Rectal smooth muscle tissue (tissue), 1 donor: ENCODE measurements at regions not wholly inside any gene's neighbourhood (a gene's known extent, or its start where the extent isn't known, plus 50 kb on each side); places are given as distances from the start of the nearest gene placed in this dataset.

ENCODE experiments used
- H3K27ac ChIP-seq: one replicate; pipeline ENCODE4 v1.7.0; 2013; ENCODE audit warnings: low read depth, low read length, inconsistent platforms
- H3K27me3 ChIP-seq: one replicate; pipeline ENCODE4 v1.7.0; 2013; ENCODE audit warnings: low read length; ENCODE audit not compliant: control insufficient read depth, insufficient read depth
- H3K36me3 ChIP-seq: one replicate; pipeline ENCODE4 v1.7.0; 2013; ENCODE audit warnings: low read length; ENCODE audit not compliant: control insufficient read depth, insufficient read depth
- H3K4me1 ChIP-seq: one replicate; pipeline ENCODE4 v1.7.0; 2013; ENCODE audit warnings: low read length; ENCODE audit not compliant: control insufficient read depth, insufficient read depth
- H3K4me3 ChIP-seq: one replicate; pipeline ENCODE4 v1.7.0; 2013; ENCODE audit warnings: low read length
- H3K9ac ChIP-seq: one replicate; pipeline ENCODE4 v1.7.0; 2013; ENCODE audit warnings: low read length

DNA sequence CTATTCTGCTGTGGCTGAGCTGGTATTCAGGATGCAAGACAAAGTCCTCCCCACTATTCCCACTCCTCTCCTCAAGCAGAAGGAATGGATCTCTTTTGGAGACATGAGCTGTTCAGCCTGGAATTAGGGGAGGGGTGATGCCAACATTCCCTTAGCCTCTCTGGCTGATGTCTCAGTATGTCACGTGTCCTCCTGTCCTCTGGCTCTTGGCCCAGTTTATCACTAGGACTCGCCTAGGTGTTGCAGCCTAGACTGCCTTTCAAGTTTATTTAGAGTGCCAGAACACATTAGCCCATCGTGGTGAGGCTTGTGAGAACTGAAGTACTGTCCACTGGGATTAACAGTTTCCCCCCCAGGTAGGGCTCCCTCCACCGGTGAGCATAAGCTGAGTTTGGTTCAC, 239.9 kb upstream of the MIS18BP1 start:
- Histone ChIP-seq H3K27me3 (no peaks in the 10 kb centered on the region), H3K27ac (no peak overlapping the region), H3K9ac (no peak overlapping the region), H3K36me3 (no peaks in the 10 kb centered on the region), H3K4me3 (no peak overlapping the region), H3K4me1 (no peaks in the 10 kb centered on the region)

DNA sequence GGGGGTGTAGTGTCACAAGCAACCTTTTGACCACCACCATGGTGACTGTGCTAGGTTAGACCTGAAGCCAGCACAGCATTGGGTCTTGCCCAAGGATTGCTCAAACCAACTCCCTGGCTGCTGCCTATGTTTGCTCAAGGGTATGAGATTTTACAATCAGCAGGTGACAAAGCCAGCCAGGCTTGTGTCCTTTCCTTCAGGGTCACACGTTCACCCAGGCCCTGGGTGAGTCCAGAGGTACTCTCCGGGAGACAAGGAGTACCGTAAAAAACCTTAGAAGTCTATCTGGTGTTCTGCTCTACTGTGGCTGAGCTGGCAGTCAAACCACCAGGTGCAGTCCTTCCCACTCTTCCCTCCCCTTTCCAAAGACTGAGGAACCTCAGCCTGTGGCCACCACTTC, 238.9 kb upstream of the MIS18BP1 start:
- no peak overlapping the region for H3K9ac ChIP-seq
- no peaks in the 10 kb centered on the region for H3K4me1 ChIP-seq
- H3K27ac ChIP-seq, result no peak overlapping the region
- H3K4me3 ChIP-seq, result no peak overlapping the region
- H3K27me3 ChIP-seq, result no peaks in the 10 kb centered on the region
- no peaks in the 10 kb centered on the region for H3K36me3 ChIP-seq

DNA sequence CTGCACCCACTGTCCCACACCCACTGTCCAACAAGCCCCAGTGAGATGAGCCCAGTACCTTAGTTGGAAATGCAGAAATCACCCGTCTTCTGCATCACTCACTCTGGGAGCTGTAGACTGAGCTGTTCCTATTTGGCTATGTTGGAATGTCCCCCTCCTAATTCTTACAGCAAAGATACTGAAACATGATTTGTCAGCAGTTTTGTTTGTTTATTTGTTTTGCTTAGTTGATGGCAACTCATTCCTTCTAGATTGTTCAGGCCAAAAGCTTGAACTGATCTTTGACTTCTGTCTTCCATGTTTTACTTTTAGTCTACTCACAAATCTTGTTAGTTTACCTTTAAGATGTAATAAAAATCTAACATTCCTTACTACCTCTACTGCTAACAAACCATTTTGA, 233.6 kb upstream of the MIS18BP1 start:
- H3K27me3 ChIP-seq, result no peaks in the 10 kb centered on the region
- no peaks in the 10 kb centered on the region for H3K4me1 ChIP-seq
- no peak overlapping the region for H3K4me3 ChIP-seq
- no peak overlapping the region for H3K9ac ChIP-seq
- H3K27ac ChIP-seq, result no peak overlapping the region
- no peaks in the 10 kb centered on the region for H3K36me3 ChIP-seq

DNA sequence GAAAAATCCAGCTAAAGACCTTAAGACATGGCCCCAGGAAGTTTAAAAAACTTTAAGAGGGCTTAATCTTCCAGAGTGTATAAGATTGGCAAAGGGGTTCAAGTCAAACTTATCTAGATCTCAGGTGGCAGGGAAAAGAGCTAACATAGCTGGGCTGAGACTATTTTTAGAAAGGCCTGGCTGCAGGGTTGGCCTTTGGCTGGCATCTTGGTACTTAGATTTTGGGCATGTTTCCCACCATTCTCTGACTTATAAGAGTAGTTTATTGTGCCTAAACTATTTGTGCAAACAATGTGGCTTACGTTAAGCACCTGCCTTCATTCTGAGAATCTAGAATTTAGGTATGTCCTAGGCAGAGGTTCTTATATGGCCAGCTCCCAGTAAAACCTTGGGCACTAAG, 214.0 kb upstream of the MIS18BP1 start:
- Histone ChIP-seq H3K27ac (no peak overlapping the region), H3K36me3 (no peaks in the 10 kb centered on the region), H3K27me3 (no peaks in the 10 kb centered on the region), H3K4me3 (no peak overlapping the region), H3K9ac (no peak overlapping the region), H3K4me1 (no peaks in the 10 kb centered on the region)

DNA sequence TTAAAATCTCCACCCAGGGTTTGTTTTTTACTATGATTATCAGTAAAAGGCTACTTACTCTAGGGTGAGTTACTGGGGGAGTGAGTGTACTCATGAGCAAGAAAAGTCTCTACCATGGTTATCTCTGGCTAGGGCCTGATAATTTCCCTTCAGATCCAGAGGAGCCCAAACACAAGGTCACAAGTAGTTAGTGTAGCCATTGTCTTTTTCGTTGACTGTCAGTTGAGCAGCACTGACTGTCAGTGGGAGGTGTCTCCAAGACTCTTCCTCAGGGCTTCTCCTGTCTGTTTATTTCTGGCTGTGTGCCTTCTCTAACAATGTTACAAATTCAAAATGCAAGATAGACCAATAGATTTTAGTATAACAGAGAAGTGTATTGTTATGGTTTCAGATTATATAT, 181.2 kb upstream of the MIS18BP1 start:
- Histone ChIP-seq H3K27ac (no peak overlapping the region), H3K9ac (no peak overlapping the region), H3K4me1 (no peaks in the 10 kb centered on the region), H3K27me3 (no peaks in the 10 kb centered on the region), H3K36me3 (no peaks in the 10 kb centered on the region), H3K4me3 (no peak overlapping the region)

DNA sequence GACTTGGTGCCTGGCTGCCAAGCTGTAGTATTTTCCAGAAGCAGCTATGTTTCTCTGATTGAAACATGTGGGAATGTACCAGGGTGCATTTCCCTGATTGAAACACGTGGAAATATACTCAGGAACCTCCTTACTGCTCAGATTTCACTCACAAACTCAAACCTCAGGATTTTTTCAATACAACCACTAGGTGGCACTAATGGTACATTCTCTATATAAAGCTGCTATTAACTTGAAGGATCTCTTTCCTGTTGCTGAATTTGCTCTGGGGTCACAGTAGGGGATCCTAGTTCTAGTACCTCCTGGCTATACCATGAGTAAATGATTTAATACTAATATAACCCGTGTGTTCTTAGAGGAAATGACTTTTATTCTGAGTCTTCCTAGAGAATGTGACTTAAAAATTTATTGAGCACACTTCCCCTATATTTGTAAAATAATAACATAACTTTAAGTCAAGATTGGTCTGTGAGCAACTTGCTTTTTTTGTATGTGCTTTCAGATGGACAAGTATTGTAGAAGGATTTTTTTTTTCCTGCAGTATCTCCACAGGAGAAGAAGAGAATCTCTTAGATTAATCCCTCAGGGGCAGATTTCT, 173.8 kb upstream of the MIS18BP1 start:
- no peaks in the 10 kb centered on the region for H3K27me3 ChIP-seq
- H3K4me1 ChIP-seq, result no peaks in the 10 kb centered on the region
- H3K4me3 ChIP-seq, result no peak overlapping the region
- H3K9ac ChIP-seq, result no peak overlapping the region
- no peak overlapping the region for H3K27ac ChIP-seq
- H3K36me3 ChIP-seq, result no peaks in the 10 kb centered on the region

DNA sequence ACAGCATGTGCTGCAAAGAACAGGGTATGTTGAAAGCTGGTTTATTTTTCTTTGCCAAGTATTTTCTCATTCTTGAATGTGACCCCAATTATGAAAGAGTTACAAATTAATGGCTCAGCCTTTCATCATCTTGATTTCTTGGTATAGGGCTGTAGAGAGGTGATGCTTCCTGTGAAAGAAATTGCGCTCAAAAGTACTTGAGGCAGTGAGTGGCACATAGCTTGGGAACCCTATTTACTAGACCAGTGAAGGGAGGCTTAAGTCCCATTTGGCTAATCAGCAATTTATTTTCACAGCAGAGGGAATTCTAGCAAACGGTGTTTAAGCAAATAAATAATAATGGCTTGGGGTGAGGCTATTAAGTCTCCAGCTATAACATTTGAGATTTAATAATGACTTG, 153.9 kb upstream of the MIS18BP1 start:
- Histone ChIP-seq H3K4me1 (no peaks in the 10 kb centered on the region), H3K27ac (no peak overlapping the region), H3K9ac (no peak overlapping the region), H3K4me3 (no peak overlapping the region), H3K27me3 (no peaks in the 10 kb centered on the region), H3K36me3 (no peaks in the 10 kb centered on the region)

DNA sequence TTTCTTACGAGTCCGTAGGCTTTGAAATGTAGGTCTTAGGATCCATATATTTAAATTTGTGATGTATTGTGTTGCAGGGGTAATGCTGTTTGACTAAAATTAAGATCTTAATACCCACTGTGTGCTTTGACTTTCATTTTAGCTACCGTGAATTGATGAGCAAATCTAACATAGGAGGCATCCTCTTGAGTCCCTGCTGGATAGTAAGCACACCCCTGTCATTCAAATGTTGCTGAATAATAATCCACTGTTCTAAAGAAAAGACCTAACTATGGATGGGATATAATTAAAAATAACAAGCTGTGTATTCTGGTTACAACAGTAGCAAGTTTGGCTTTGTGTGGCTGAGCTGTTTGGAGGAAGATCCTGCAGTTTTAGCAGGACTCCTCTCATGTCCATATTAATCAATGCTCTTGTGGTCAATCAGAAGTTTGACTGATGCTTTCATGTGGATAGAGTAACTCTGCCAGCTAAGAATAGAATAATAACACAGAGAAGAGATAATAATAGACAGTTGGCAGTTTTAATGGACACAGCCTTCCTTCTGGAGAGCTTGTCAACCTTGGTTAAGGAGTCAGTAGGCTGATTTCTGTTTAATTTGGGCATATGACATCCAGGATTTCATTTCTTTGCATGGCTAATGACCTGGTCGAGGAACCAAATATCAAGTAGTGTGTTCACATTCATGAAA, 148.1 kb upstream of the MIS18BP1 start:
- H3K9ac ChIP-seq, result no peak overlapping the region
- H3K4me3 ChIP-seq, result no peak overlapping the region
- H3K36me3 ChIP-seq, result no peaks in the 10 kb centered on the region
- H3K27me3 ChIP-seq, result no peaks in the 10 kb centered on the region
- no peaks in the 10 kb centered on the region for H3K4me1 ChIP-seq
- H3K27ac ChIP-seq, result no peak overlapping the region

DNA sequence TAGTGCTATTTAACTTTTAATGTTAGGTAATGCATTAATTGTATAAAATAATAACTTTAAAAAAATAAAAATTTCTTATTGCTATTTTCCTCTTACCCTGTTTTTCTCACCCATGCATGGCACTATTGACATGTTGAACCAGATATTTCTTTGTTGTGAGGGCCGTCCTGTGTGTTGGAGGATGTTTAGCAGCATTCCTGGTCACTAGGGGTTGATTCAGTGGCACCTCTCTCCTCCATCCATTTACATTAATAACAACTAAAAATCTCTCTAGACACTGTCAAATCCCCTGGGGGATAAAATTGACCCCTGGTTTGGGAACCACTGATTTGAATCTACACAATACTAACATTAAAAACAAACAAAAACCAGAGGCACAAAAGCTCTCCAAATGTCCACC, 147.5 kb upstream of the MIS18BP1 start:
- Histone ChIP-seq H3K4me1 (no peaks in the 10 kb centered on the region), H3K9ac (no peak overlapping the region)

DNA sequence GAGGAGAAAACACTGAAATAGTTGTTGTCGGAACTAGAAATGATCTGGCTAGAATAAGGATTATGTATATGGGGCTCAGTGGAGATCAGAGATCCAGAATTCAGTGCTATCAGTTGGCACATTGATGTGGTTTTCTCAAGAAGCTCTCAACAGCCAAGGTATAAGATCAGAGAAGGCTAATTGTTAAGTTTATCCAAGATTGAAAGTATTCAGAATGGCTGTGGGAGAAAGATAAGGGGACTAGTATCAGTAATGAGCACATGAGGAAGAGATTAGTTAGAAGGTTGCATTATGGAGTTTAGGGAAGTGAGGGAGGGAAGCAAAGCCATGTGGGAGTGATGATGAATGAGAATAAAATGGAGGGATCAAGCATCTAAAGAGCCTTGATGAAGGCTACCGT, 128.1 kb upstream of the MIS18BP1 start:
- no peaks in the 10 kb centered on the region for H3K27me3 ChIP-seq

More for the DNA sequence above, 147.5 kb upstream of the MIS18BP1 start:
- H3K27me3 ChIP-seq, result no peaks in the 10 kb centered on the region
- H3K36me3 ChIP-seq, result no peaks in the 10 kb centered on the region
- H3K27ac ChIP-seq, result no peak overlapping the region
- H3K4me3 ChIP-seq, result no peak overlapping the region

DNA sequence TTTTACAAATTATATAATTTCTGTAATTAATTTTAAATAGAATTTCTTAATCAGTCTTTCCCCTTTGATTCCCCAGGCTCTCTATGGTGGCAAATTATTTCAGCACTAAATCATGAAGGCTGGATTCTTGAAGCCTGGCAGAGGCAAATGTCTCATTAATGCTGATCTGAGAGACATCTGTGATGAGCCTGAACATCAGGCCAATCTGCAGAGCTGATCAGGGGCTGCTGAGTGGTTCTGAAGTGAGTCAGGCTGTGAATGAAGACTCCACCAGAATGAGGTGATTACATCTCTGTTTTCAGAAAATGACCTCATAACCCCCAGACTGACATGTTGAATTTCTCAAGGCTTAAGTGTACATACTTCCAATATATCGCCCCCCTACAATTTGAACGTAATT, 124.2 kb upstream of the MIS18BP1 start:
- H3K27ac ChIP-seq, result no peak overlapping the region
- no peaks in the 10 kb centered on the region for H3K4me1 ChIP-seq

More for the DNA sequence above, 128.1 kb upstream of the MIS18BP1 start:
- H3K4me1 ChIP-seq, result no peaks in the 10 kb centered on the region
- no peaks in the 10 kb centered on the region for H3K36me3 ChIP-seq
- H3K27ac ChIP-seq, result no peak overlapping the region
- H3K9ac ChIP-seq, result no peak overlapping the region
- no peak overlapping the region for H3K4me3 ChIP-seq

DNA sequence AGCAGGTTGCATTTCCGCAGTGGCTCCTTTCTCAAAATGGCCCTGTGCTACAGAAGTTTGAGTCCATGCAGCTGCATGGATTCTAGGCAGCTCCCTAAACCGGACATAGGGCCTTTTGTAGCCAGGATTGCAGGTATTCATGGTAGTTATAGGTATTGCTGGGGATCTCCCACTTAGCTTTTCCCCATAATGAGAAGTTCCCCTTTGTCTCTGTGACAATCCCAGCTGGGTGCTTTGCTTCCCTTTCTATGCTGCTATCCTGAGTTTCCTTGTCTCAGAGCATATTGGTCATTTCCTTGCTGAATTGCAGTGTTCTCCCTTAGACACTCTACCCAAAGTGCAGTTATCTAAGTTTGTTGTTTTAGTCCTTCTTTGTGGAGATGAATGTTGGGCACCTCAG, 120.9 kb upstream of the MIS18BP1 start:
- Histone ChIP-seq H3K4me1 (no peaks in the 10 kb centered on the region), H3K36me3 (no peaks in the 10 kb centered on the region), H3K27ac (no peak overlapping the region), H3K27me3 (no peaks in the 10 kb centered on the region), H3K4me3 (no peak overlapping the region), H3K9ac (no peak overlapping the region)

More for the DNA sequence above, 124.2 kb upstream of the MIS18BP1 start:
- no peak overlapping the region for H3K9ac ChIP-seq
- H3K36me3 ChIP-seq, result no peaks in the 10 kb centered on the region
- H3K4me3 ChIP-seq, result no peak overlapping the region
- no peaks in the 10 kb centered on the region for H3K27me3 ChIP-seq

DNA sequence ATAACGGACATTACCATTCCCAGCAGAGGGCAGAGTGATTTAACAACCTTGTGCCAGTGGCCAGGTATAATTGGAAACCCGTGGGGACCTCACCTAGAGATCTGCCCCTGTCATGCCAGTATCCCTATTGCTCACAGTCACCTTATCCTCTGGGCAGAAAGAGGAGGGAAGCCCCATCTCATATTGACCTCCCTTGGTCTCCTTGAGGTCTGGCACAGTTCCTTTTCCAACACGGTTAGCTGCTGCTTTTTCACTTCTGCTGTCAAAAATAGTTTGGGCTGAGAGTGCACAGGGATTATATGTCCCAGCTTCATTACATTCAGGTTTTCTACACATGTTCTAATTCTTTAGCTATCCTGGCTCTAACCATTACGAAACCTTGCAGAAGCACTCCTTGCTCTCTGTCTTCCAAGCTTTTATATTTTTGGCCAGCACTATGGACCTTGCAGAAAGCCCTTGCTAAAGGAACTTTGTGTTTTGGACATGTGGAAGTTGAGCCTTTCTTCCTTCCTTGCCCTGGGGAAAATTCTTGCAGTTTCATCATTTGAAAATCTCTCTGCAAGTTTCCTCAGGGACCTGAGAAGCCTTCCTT, 111.7 kb upstream of the MIS18BP1 start:
- no peaks in the 10 kb centered on the region for H3K36me3 ChIP-seq
- H3K9ac ChIP-seq, result no peak overlapping the region
- no peak overlapping the region for H3K27ac ChIP-seq
- H3K27me3 ChIP-seq, result no peaks in the 10 kb centered on the region
- no peak overlapping the region for H3K4me3 ChIP-seq
- H3K4me1 ChIP-seq, result no peaks in the 10 kb centered on the region
